ENCODE measurements at regions not wholly inside any gene's neighbourhood (a gene's known extent, or its start where the extent isn't known, plus 50 kb on each side); places are given as distances from the start of the nearest gene placed in this dataset.

DNA sequence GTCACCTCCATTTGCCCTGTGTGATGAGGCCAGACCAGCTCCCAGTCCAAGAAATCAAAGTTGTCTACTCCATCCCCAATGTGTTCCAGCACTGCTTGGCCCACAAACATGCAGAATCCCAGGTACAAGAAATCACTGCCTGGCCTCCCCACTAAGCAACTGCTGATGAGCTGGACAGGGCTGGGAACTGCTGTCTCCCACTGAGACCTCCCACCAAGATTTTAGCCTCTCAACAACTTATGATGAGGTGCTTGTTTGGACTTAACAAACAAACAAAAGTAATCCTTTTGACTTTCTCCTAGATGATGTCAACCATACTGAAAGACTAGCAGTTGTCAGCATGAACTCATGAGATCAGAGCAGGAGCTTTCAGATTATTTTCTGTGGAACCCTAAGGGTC lies 260.1 kb upstream of the UBE2E2 start:
- Mint-ChIP-seq H3K9me3 (ENCODE audit: unreplicated experiment) (no peaks in the 10 kb centered on the region), H3K4me3 (ENCODE audit: unreplicated experiment) (no peak overlapping the region), H3K4me1 (ENCODE audit: unreplicated experiment) (no peaks in the 10 kb centered on the region), H3K27ac (ENCODE audit: unreplicated experiment) (no peak overlapping the region), H3K27me3 (ENCODE audit: unreplicated experiment) (no peaks in the 10 kb centered on the region), H3K36me3 (ENCODE audit: low read depth, unreplicated experiment) (no peaks in the 10 kb centered on the region)
- no peak for DNase-seq (ENCODE audit: low spot score)
- TF ChIP-seq, protein P1, sequence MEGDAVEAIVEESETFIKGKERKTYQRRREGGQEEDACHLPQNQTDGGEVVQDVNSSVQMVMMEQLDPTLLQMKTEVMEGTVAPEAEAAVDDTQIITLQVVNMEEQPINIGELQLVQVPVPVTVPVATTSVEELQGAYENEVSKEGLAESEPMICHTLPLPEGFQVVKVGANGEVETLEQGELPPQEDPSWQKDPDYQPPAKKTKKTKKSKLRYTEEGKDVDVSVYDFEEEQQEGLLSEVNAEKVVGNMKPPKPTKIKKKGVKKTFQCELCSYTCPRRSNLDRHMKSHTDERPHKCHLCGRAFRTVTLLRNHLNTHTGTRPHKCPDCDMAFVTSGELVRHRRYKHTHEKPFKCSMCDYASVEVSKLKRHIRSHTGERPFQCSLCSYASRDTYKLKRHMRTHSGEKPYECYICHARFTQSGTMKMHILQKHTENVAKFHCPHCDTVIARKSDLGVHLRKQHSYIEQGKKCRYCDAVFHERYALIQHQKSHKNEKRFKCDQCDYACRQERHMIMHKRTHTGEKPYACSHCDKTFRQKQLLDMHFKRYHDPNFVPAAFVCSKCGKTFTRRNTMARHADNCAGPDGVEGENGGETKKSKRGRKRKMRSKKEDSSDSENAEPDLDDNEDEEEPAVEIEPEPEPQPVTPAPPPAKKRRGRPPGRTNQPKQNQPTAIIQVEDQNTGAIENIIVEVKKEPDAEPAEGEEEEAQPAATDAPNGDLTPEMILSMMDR (IDR thresholded peaks at IDR 0.05; ENCODE audit: unreplicated experiment), result no peak

DNA sequence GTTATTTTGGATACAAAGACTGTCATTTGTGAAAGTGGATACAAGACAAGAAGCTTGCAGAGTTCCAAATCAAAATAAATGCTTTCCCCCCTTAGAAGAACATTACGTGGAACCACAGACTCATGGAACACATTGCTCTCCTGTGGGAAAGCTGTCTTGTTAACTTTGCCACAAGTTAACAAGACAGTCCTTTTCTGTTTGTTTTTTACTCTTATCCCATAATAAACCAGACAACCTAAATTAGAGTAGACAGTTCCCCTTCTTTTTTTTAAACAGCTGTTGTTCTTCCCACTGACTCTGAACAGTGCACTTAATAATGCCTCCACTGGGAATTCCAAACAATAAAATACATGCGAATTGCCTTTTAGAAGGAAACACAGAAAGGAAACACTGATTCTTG lies 255.3 kb upstream of the UBE2E2 start:
- Mint-ChIP-seq H3K4me1 (ENCODE audit: unreplicated experiment) (no peaks in the 10 kb centered on the region), H3K27ac (ENCODE audit: unreplicated experiment) (no peak overlapping the region), H3K4me3 (ENCODE audit: unreplicated experiment) (no peak overlapping the region), H3K36me3 (ENCODE audit: low read depth, unreplicated experiment) (no peaks in the 10 kb centered on the region), H3K27me3 (ENCODE audit: unreplicated experiment) (no peaks in the 10 kb centered on the region), H3K9me3 (ENCODE audit: unreplicated experiment) (no peaks in the 10 kb centered on the region)
- TF ChIP-seq, protein P1 (IDR thresholded peaks at IDR 0.05; ENCODE audit: unreplicated experiment), result no peak
- DNase-seq (ENCODE audit: low spot score), result no peak

DNA sequence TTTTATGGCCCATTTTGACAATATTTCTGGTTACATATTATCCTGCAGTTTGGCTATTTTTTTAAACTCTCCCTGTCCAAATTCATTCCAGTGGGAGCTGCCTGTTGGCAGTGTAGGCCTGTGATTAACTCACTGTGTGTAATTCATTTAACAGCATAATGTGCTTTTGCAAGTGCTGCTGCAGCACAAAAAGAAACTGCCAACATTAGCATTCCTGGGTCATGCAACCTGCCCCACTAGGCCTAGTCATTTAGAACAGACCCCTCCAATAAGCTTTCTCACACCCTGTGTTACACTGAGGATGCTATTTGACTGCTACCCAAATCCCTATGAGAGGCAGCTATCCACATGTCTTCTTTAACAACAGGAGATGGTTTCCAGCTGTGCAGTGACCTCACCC lies 251.2 kb upstream of the UBE2E2 start:
- Mint-ChIP-seq H3K27ac (ENCODE audit: unreplicated experiment) (no peak overlapping the region), H3K27me3 (ENCODE audit: unreplicated experiment) (no peaks in the 10 kb centered on the region), H3K4me1 (ENCODE audit: unreplicated experiment) (no peaks in the 10 kb centered on the region), H3K4me3 (ENCODE audit: unreplicated experiment) (no peak overlapping the region), H3K9me3 (ENCODE audit: unreplicated experiment) (no peaks in the 10 kb centered on the region), H3K36me3 (ENCODE audit: low read depth, unreplicated experiment) (no peaks in the 10 kb centered on the region)
- no peak for DNase-seq (ENCODE audit: low spot score)
- TF ChIP-seq, protein P1 (IDR thresholded peaks at IDR 0.05; ENCODE audit: unreplicated experiment), result no peak

DNA sequence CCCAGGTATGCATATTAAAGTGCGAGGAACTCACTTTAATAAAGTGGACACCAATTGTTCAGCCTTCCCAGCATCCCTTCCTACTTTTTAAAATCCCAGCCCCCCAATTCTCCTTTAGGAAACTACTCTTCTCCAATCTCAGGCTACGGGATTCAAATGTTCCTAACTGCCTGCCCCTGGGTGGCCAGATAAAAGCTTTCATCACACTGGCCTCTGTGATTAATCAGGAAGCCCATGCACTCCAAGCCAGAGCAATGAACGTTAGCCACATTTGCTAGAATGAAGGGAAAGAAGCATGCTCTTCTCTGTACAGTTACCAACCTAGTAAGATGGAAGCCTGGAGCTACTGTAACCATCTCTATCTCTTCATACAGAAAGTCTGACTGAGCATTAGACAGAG lies 250.3 kb upstream of the UBE2E2 start:
- H3K27me3 Mint-ChIP-seq (ENCODE audit: unreplicated experiment), result no peaks in the 10 kb centered on the region
- TF ChIP-seq, protein P1 (IDR thresholded peaks at IDR 0.05; ENCODE audit: unreplicated experiment), result no peak
- no peaks in the 10 kb centered on the region for H3K36me3 Mint-ChIP-seq (ENCODE audit: low read depth, unreplicated experiment)
- H3K4me1 Mint-ChIP-seq (ENCODE audit: unreplicated experiment), result peaks cover 1% of the 10 kb centered on the region
- H3K27ac Mint-ChIP-seq (ENCODE audit: unreplicated experiment), result no peak overlapping the region
- H3K4me3 Mint-ChIP-seq (ENCODE audit: unreplicated experiment), result no peak overlapping the region
- no peak for DNase-seq (ENCODE audit: low spot score)
- H3K9me3 Mint-ChIP-seq (ENCODE audit: unreplicated experiment), result no peaks in the 10 kb centered on the region

DNA sequence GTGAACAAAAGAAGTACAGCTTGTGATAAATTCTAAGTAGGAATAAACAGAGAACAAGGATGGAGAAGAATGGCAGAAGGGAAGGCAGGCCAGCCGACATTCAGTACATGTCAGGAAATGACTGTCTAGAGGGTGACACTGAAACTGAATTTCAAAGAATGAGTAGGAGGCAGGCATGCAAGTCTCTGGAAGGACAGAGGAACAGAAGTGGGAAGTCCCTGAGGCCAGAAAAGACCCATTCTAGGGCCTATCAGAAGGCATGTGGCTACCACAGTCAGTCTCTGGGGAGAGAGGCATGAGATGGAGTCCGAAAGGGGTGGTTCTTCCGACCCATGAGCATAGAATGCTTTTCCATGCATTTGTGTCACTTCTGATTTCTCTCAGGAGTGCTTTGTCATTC lies 243.5 kb upstream of the UBE2E2 start:
- Mint-ChIP-seq H3K4me1 (ENCODE audit: unreplicated experiment) (peaks cover 8% of the 10 kb centered on the region), H3K36me3 (ENCODE audit: low read depth, unreplicated experiment) (no peaks in the 10 kb centered on the region), H3K27ac (ENCODE audit: unreplicated experiment) (no peak overlapping the region), H3K4me3 (ENCODE audit: unreplicated experiment) (no peak overlapping the region), H3K9me3 (ENCODE audit: unreplicated experiment) (no peaks in the 10 kb centered on the region), H3K27me3 (ENCODE audit: unreplicated experiment) (peaks cover 2% of the 10 kb centered on the region)
- no peak for DNase-seq (ENCODE audit: low spot score)
- TF ChIP-seq, protein P1 (IDR thresholded peaks at IDR 0.05; ENCODE audit: unreplicated experiment), result no peak

All from endothelial cell (in vitro differentiated cells).